GM21529 (cell line): ENCODE measurements at regions not wholly inside any gene's neighbourhood (a gene's known extent, or its start where the extent isn't known, plus 50 kb on each side); places are given as distances from the start of the nearest gene placed in this dataset.

Experiments
- ATAC-seq: cut with Tn5 transposase; IDR thresholded peaks from one replicate; pipeline ENCODE4 v1.9.1; 2021; ENCODE audit not compliant: unreplicated experiment

DNA sequence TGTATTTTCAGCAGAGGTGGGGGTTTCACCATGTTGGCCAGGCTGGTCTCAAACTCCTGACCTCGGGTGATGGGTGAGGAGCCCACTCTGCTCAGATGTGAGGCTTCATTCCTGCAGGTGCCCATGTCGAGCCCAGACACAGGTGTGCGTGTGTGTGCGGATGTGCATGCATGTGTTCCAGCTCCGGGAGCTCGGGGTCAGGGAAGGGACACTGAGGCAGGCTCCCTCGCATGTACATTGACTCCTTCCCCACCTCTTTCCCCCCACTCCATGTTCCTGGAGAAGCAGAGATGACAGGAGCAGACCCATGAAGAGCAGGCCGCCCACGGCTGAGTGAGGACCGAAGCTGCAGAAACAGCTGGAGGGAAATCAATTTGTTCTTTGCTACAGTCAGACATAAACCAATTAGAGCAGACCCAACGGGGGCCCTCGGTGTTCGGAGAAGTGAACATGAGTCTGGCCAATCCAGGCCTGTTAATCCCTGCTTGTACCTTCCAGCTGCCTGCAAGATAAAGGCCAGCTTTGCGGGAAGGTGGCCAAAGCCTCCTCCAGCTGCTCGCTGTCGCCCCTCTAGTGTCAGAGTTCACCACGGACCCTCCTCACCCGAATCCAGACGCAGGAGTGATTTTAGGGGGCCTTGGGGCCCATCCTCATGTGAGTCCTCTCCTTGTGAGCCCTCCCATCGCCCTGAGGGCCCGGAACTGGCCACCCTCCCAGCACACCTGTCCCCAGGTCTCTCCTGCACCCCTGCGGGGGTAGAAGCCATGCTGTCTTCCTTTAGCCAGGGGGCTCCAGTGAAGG, 321.0 kb upstream of the RTL1 start:
- no peak for ATAC-seq

DNA sequence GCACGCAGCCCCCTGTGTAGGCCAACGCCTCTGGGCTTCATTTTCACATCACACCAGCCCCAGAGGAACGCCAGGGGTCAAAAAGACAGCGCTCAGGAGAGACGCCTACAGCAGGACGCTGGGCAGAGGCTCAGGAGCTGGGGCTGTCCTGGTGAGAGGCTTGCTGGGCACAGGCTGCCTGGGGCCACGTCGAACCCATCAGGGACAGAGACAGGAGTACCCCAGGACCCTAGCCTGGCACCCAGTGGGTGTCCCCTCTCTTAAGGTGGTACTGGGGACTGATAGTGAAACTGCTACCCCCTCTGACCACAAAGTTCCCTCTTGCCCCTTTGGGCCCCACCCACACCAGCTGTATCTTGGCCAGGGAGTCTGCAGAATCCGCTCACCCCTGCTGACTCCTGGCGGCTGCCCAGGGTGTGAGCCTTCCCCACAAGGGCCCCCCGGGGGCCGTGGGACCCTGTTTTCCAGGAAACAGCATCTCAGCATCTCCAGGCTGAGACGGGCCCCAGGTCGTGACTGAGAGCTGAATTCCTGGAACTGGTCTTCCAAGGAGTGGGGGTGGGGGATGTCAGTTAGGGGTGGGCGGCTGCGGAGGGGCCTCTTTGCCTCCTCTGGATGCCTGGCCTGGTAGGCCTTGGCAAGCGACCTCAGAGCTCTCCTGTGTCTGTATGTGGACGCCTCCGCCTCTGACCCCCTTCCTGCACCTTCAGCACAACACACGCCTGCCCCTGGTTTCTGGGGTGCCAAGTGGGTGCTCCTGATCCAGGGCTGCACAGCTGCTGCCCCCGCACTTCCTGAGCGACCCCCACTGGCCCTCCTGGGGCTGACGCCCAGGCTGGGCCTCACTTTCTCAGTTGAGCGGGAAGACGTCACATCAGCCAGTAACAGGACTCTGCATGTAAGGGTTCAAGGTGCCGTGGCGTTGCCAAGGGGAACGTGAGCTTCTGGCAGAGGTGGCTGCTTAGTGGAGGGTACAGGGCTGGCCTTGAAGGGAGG, 321.9 kb upstream of the RTL1 start:
- no peak for ATAC-seq

DNA sequence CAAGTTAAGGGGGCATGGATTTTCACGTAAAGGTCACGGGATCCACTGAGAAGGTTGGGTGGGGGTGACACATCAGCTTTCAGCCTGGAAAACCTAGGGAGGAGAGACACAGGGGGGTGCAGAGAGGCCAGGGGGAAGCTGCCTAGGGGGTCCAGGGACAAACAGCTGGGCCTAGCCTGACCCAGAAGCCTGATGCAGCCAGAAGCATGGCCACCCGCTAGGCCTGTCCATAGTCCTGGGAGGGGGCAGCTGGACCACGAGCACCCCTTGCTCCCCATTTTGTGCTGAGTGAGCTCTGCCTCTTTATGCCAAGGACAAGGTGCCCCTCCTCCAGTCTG, 322.7 kb upstream of the RTL1 start:
- no peak for ATAC-seq

DNA sequence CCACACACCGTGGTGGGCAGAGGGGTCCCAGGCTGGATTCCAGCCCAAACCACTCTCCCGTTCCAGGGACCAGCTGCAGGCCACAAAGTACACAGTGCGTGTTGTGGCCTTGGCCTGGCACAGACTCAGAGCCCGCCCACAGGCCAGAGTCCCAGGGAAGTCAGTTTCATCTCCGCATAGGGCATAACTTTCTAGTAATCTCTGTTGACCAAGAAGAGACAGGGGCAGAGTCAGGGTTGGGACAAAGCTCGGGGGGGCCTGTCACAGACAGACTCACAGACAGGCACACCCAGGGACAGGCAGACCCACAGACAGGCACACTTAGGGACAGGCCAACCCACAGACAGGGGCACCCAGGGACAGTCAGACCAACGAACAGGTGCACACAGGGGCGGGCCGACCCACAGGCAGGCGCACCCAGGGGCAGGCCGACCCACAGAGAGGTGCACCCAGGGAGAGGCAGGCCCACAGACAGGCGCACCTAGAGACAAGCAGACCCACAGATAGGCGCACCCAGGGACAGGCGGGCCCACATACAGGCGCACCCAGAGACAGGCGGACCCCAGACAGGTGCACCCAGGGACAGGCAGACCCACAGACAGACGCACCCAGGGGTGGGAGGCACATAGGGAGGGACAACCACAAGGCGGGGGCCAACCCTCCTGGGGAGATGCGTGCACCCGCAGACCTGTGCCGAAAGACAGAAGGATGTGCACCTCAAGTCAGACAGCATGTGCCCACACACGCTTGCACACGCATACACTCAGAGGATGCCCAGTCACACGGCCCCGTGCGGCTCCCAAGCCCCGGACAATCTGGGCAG, 323.3 kb upstream of the RTL1 start:
- no peak for ATAC-seq

DNA sequence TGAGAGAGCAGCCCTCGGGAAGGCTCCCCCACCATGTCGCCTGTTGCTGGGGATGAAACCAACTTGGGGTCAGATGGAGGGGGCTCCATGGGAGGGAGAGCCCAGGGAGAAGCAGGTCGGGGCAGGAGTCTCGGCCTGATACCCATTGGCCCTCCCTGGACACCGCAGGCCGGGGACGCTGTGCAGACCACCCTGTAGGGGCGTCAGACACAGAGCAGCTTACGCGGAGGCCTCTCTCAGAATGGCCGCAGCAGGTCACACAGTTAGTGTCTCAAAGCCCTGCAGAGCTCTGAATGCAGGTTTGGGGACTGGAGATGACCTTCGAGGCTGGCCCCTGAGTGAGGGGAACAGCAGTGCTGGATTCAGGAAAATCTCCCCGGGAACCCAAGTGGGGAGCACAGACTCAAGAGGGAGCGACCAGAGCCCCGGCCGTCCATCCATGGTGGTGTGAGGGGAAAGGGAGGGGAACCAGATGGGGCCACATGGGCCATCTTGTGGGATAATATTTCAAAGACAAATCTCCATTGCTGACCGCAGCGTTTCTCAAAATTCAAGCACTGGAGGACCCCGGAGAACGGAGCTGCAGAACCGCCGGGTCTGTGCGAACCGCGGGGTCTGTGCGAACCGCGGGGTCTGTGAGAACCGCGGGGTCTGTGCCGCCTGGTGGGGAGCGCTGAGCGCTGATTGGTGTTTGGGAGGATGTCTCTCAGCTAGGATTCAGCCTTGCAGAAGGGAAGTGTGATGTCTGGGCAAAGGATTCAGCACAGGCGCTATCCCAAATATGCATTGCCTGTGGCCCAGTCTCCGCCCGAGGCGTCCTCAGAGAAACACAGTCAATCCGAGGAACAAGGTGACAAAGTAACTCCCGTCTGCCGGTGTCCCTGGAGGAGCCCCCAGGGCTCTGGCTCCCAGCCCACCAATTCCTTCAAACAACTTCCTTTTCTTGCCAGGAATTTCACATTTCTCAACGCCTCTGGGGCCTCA, 324.4 kb upstream of the RTL1 start:
- ATAC-seq = no peak

DNA sequence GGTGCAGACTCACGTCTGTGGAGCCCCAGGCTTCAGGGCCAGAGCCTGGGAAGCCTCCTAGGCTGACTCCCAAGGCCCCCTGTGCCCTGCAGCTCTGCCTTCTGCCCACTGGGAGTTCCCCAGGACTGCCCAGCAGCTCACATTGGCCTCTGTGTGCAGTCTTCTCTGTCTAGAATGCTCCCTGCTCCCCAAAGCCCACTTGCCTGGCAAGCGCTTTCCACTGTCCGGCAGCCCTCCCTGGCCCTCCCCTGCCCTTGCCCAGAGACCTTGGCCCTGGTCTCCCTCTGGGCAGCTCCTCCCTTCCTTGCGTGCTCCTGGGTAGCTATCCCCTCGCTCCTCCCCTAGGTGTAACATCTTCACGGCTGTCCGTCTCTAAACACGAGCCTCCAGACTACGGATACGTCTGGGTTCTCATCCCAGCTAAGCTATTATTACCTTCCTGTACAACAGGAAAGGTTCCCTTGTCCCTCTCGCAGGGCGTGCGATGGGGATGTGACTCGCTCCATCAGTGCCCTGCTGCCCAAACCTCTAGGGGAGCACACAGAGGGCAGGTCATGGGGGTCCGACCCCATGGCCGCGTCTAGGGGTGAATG, 325.5 kb upstream of the RTL1 start:
- no peak for ATAC-seq

DNA sequence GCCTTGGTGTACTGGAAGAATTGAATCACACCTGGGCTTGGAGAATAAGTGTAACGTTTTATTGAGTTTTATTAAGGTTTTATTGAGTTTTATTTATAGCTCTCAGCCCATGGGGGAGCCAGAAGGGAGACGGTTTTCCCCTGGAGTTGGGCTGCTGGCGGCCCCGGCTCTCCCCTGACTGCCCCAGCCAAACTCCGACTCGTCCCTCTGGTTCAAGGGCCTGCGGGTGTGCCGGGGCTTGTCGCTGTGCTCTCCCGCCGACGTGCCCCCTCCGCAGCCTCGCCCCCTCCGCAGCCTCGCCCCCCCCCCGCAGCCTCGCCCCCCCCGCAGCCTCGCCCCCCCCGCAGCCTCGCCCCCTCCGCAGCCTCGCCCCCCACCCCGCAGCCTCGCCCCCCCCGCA, 326.1 kb upstream of the RTL1 start:
- no peak for ATAC-seq

DNA sequence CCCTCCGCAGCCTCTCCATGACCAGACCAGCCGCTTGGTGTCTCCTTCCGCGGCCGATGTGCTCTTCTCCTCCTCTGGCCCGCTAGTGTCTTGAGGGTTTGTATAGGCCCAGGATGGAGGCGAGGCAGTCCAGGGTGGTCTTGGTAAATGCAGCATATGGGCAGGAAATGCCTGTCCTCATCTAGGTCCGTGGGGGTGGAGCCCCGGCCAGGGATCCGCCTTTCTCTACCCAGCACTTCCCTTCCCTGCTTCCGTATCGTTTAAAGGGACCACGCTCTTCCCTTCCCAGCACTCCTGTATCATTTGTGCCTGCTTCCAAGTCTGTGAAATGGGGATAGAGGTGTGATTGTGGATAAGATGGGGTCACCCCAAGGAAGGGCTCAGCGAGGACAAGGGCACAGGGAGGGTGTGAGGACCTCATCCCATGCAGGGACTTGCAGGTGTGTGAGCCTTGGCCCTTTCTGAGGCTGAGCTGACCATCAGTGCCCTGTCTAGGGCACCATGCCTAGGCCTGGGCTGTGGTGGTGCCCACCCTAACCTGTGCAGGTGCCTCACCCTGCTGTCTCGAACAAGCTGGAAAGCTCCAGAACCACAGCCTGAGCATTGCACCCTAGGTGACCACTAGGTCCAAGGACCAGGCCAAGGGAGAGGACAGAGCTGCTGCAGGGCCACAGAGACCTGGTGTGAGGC, 326.8 kb upstream of the RTL1 start:
- no peak for ATAC-seq

DNA sequence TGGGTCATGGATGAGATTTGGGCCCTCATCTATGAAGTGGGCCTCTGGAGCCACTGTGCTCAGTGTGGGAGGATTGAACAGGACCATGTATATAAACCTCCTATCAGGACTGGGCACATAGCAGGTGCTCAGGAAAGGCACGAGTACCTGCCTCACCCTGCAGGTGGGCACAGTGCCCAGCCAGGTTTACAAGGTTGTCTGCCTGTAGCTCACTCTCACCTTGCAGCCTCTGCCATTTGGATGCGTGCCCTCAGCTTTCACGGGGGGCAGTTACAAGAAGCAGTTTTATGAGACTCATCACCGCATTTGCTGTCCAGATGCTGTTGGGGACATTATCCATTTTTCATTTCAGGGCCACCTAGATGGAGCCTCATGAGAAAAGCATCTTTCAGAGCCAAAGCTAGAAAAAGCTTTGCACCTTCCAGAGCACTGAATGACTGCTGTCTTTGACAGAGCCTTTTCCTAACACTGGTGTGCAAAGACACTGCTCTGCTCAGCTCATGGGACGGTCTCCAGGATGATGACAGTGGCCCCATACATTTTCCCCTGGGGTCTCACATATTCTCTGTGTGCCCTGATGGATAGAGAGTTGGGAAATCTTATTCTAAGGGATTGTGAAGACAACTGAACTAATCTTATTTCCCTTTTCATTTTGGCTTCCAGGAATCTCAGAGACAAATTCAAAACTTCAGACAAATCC, 327.5 kb upstream of the RTL1 start:
- ATAC-seq = no peak

DNA sequence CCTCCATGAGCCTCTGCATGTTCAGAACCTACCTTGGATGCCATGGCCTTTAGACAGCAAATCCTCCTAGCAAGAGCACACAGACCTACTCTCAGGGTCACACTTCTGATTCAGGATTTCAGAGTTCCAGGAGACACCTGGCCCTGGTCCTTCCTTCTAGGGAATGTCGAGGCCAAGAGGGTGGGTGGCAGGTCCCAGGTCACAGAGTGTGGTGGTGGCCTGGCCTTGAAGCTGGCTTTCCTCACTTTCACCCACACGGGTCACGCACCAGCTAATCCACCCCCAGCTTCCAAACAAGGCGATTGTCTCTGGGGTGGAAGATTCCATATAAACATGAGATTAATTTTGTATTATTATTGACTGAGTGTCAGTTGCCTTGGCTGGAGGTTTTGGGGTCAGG, 328.3 kb upstream of the RTL1 start:
- ATAC-seq = no peak

DNA sequence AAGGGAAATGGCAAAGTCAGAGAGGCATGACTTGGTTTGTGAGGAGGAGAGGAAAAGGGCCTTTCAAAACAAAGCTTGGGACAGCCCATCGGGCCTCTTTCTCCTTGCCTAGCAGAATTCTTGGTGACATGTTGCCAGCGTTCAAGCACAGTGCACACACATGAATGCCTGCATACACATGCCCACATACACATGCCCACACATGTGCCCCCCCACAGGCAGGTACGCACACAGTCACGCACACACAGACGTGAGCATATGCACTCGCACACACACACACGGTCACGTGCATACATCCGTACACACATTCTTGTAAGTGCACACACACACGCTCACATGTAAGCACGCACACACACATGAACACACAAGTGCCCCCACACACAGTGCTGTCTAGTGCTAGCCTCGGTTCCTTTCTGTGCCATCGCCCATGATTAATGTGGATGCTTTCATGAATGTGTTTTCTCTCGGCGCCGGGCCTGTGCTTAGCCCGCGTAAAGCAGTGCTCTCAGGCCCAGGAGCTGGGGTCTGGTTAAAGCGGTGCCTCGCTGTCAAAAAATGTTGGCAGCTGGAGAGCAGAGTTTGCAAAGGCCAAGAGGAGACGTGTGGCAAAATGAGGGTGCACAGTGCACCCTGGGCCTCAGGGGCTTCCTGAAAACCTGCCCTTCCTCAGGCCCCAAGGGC, 328.8 kb upstream of the DIO3 start:
- no peak for ATAC-seq

DNA sequence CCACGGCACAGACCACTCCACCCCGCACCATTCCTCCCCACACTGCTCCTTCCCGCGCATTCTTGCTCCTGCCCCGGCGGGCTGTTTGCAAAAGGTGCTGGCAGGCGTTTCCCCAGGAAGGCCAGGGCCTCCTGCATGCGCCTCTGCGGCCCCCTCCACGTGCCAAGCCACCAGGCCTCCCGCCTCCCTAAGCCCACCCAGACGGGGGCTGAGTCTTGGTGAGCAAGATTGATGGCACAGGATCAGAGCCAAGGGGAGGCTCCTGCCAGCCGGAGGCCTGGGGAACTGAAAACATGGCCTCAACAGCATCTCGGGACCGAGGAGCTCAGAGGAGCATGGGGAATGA, 328.3 kb upstream of the DIO3 start:
- no peak for ATAC-seq

DNA sequence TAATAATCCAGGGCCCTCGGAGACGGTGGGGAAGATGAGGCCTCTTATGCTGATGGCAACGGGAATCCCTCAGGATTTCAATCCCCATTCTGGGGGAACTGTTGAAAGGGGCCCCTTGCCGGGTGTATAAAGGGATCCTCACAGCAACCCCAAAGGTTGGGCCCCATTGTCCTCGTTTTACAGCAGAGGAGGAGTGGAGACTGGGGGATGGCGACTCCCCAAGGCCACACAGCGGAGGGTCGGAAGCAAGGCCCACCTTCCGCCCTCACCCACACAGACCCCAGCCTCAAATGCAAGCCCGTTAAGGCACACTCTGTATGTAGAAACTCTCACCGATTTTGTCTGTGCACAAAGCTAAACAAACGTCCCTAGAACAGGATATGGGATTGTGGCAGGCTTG, 327.9 kb upstream of the DIO3 start:
- no peak for ATAC-seq

DNA sequence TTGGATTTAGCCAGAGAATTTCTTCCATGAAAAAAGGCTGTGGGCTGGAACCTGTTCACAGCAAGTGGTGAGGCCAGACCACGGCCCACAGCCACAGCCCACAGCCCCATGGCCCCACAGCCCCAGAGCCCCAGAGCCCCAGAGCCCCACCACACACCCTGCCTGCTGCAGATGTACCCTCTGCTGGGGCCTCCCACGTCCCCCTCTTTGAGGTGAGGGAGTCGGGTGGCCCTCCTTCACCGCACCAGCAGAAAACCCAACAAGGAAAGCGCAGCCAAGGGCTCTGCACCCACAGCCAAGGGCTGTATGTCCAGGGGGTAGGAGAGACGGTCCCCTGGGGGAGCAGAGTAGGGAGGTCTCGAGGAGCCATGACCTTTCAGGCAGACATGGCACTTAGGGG, 327.5 kb upstream of the DIO3 start:
- no peak for ATAC-seq

DNA sequence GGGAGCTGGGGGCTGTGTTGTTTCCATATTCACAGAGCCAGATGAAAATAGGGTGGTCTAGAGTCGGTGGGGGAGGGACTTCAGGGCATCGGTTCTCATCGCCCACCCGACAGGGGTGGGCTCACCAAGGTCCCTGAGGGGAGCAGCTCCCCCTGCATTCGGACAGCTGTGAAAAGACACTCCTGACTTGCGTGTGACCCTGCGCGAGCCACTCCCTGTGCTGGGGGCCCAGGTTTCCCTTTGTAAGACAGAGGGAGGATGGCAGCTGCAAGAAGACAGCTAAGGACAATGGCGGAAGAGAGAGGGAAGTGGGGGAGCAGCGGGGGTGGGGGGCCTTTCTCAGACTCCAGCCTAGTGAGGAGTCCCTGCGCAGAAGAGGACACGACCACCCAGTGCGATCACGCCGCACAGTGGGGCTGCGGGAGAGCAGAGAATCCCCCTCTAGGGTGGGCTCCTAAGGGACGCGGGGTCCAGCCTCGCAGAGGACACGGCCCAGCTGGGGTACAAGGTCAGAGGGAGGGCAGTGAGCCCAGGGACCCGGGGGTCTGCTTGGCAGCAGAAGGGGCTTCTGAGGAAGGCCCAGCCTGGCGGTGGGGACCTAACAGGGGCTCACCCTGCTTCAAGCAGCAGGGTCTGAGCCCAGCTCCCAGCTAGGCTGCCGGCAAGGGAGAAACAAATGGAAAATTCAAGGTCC, 326.9 kb upstream of the DIO3 start:
- ATAC-seq = no peak

DNA sequence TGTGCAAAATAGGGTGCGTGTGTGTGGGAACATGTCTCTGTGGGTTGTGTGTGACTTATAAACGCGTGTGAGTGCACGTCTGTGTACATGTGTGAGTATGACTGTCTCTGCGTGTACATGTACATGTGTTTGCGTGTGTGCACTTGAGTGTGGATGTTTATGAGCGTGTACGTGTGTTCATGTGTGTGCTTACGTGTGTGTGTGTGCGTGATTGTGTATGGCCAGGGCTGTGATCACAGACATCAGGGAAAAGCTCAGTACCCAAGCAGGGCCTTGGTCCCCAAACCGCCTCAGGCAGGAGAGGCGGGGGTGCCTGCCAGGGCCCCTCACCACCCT, 326.3 kb upstream of the DIO3 start:
- no peak for ATAC-seq

DNA sequence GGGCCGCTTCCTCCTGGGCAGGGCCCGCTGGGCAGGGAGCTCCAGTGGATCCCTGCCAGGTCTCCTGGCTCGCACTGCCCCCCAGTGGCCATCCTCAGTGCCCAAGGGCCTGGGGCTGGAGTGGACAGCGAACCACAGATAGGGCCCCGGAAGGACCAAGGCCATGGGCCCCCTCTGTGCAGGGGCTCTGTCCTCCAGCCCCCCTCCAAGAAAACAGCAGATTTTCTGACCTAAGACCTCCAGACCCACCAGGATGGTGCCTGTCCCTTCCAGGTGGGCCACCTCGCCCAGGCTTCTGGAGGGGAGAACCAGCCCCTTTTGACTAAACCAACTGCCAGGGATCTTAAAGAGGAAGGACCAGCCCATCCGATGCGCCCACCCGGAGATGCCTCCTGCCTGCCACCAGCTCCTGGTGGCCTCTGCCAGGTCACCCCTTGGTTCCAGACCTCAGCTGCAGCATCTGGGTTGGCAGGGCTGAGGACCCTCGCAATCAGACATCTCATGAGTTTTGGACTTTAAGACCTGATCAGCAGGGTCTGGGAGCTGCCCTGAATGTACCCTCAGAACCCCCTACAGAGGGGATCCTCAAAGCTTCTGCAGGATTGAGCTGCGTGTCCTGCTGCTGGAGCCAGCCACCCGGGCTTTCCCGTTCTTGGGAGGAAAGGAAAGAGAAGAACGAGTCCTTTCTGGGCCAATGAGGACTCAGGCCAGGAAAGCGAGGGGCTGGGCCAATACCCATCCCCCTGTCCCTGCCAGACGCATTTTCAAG, 325.8 kb upstream of the DIO3 start:
- no peak for ATAC-seq
